Retinal pigment epithelial cell (primary cell): ENCODE measurements at regions not wholly inside any gene's neighbourhood (a gene's known extent, or its start where the extent isn't known, plus 50 kb on each side); places are given as distances from the start of the nearest gene placed in this dataset.
"Not testable (repeated sequence)": the region's sequence is repeated elsewhere in the genome, so short reads cannot be mapped to it uniquely, and the experiment has no call there.

Experiments used
- DNase-seq: peaks from one replicate; pipeline ENCODE4 v3.0.0-alpha.2; 2010; ENCODE audit warnings: low read depth
- H3K4me3 ChIP-seq: 2 replicates; pipeline ENCODE4 v1.5.1; 2011; ENCODE audit warnings: mild to moderate bottlenecking, low read length, control low read depth, moderate library complexity
- CTCF ChIP-seq: conservative IDR thresholded peaks from 2 replicates; pipeline ENCODE4 v1.5.1; 2011; ENCODE audit warnings: low read depth, low read length, control low read depth, inconsistent platforms

DNA sequence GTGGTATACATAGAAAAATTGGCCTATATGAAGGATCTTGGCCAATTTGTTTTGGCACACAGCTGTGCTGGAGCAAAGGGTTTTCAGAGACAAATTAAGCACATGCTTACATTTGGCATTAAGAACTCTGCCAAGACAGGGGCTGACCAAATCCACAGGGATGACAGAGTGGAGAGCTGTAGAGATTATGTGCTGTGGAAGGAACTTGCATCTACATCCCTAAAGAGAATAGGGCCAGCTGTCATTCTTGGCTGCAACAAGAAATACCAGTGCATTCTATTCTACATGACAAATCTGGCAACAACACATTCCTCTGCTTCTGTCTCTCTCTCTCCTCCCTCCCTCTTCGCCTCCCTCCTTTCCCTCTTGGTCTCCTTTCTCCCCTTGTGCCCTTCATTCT, 75.6 kb downstream of the POM121L12 start:
- H3K4me3 ChIP-seq, result no peak overlapping the region

GRCh38 chr7:53113424-53113823, 78.0 kb downstream of the POM121L12 start:
- no peak for TF ChIP-seq CTCF
- DNase-seq, result no peak
- H3K4me3 ChIP-seq, result no peak overlapping the region

More for the DNA sequence above, 75.6 kb downstream of the POM121L12 start:
- DNase-seq, result no peak
- no peak for TF ChIP-seq CTCF

DNA sequence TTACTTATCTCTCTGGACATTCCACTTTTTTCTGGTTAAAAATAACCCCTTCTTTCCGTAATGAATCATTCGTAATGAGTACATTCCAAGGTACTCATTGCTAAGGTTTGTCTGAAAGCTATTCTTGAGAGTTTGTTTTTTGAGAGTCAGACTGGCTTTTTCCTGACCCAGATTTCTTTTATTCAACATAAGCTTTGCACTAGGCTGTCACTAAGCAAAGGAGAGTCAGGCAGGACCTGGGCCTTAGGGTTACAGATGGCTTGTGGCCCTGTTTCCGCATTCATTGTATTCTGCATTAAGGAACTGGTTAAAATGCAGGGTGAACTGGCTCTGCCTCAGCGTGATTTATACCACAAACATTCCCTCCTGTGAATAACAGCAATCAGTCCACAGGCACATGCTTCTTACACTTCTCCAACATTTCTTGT, 84.1 kb downstream of the POM121L12 start:
- TF ChIP-seq CTCF, result no peak
- no peak overlapping the region for H3K4me3 ChIP-seq
- DNase-seq, result no peak

DNA sequence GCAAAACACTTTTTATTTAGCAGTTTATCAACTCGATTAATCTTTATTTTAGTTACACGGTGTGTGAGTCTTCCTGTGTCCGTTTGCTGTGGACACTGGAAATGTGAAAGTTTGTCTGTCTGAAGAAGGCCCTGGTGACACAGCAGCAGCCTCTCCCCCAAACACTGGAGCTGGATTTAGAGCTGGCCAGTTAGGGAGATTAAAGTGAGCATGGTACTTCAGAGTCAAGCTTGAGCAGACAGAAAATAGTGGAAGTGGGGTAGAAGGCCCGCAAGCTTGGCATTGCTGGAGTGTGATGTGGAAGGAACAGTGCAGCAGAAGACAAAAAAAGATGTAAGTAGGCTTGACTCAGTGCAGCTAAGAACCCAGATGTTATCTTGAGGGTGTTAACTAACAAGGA, 85.9 kb downstream of the POM121L12 start:
- no peak for DNase-seq
- no peak for TF ChIP-seq CTCF
- no peak overlapping the region for H3K4me3 ChIP-seq

- TF ChIP-seq CTCF, result no peak
- H3K4me3 ChIP-seq, result no peak overlapping the region
- DNase-seq, result no peak
These were observed 96.3 kb downstream of the POM121L12 start for GRCh38 chr7:53131697-53132096.

GRCh38 chr7:53151496-53151895, 116.1 kb downstream of the POM121L12 start:
- no peak overlapping the region for H3K4me3 ChIP-seq
- no peak for DNase-seq
- no peak for TF ChIP-seq CTCF

GRCh38 chr7:53187184-53187583, 151.8 kb downstream of the POM121L12 start:
- not testable (repeated sequence) for H3K4me3 ChIP-seq, DNase-seq

DNA sequence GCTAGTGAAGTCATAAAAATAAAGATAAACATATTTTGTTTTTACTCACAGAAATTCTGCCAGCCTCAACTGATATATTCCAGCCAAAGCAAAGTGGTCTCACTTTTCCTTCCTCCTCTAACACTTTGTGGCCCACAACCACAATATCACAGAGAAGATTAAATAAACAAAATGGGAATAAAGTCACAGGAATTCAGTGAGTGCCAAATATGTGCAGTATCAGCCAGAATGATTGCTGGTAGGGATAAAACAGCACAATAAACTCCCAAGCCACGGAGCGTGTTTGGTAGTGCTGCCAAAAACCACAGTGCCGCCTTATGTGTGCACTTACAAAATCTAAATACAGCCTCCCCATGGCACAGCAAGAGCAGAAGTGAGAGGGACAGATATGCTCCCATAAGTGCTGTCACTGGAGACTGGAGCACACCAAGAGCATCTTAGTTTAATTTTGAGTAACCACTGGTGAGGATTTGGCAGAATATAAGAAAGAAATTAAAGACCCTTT, 155.8 kb downstream of the POM121L12 start:
- no peak for TF ChIP-seq CTCF
- no peak overlapping the region for H3K4me3 ChIP-seq
- no peak for DNase-seq
